Progenitor cell of endocrine pancreas (in vitro differentiated cells): ENCODE measurements at regions not wholly inside any gene's neighbourhood (a gene's known extent, or its start where the extent isn't known, plus 50 kb on each side); places are given as distances from the start of the nearest gene placed in this dataset.

Source experiments
- DNase-seq: peaks from one replicate; pipeline ENCODE4 v3.0.0; 2021; ENCODE audit warnings: low spot score; ENCODE audit not compliant: unreplicated experiment
- H3K27ac Mint-ChIP-seq: 2 replicates; pipeline ENCODE4 v1.8.0; 2021; ENCODE audit warnings: mild to moderate bottlenecking, moderate library complexity, mixed read lengths
- H3K27me3 Mint-ChIP-seq: 2 replicates; pipeline ENCODE4 v1.8.0; 2021; ENCODE audit warnings: mixed read lengths
- H3K36me3 Mint-ChIP-seq: 2 replicates; pipeline ENCODE4 v1.8.0; 2022; ENCODE audit warnings: mixed read lengths; ENCODE audit not compliant: insufficient read depth
- H3K4me1 Mint-ChIP-seq: 2 replicates; pipeline ENCODE4 v1.8.0; 2021; ENCODE audit warnings: low read depth, mixed read lengths
- H3K4me3 Mint-ChIP-seq: 2 replicates; pipeline ENCODE4 v1.8.0; 2021; ENCODE audit warnings: low read depth, mild to moderate bottlenecking, moderate library complexity, mixed read lengths
- H3K9me3 Mint-ChIP-seq: 2 replicates; pipeline ENCODE4 v1.8.0; 2021; ENCODE audit warnings: low read depth, mixed read lengths
- CTCF ChIP-seq: fragments of 200-600 bp; sonication (generic); IDR thresholded peaks from one replicate; pipeline ENCODE4 v1.5.0; 2021; ENCODE audit warnings: antibody characterized with exemption, mild to moderate bottlenecking; ENCODE audit not compliant: unreplicated experiment

GRCh38 chr6:109295774-109296156, 86.5 kb downstream of the CD164 start:
- no peak for TF ChIP-seq CTCF
- H3K36me3 Mint-ChIP-seq = no peaks in the 10 kb centered on the region
- H3K4me3 Mint-ChIP-seq = no peak overlapping the region
- peaks cover 8% of the 10 kb centered on the region for H3K27me3 Mint-ChIP-seq
- peak overlapping the region; percentile 65 for H3K27ac Mint-ChIP-seq
- H3K9me3 Mint-ChIP-seq = no peaks in the 10 kb centered on the region
- no peak for DNase-seq
- peaks cover 39% of the 10 kb centered on the region for H3K4me1 Mint-ChIP-seq

- H3K27me3 Mint-ChIP-seq = peaks cover 8% of the 10 kb centered on the region
- H3K4me3 Mint-ChIP-seq = no peak overlapping the region
- H3K36me3 Mint-ChIP-seq = no peaks in the 10 kb centered on the region
- DNase-seq = no peak
- no peak for TF ChIP-seq CTCF
- H3K4me1 Mint-ChIP-seq = peaks cover 35% of the 10 kb centered on the region
- peak overlapping the region; percentile 65 for H3K27ac Mint-ChIP-seq
- H3K9me3 Mint-ChIP-seq = no peaks in the 10 kb centered on the region
Observed at GRCh38 chr6:109295109-109295773, 87.0 kb downstream of the CD164 start.

- no peaks in the 10 kb centered on the region for H3K36me3 Mint-ChIP-seq
- H3K9me3 Mint-ChIP-seq = no peaks in the 10 kb centered on the region
- peaks cover 7% of the 10 kb centered on the region for H3K27me3 Mint-ChIP-seq
- no peak overlapping the region for H3K4me3 Mint-ChIP-seq
- no peak for TF ChIP-seq CTCF
- peaks cover 33% of the 10 kb centered on the region for H3K4me1 Mint-ChIP-seq
- DNase-seq = no peak
- no peak overlapping the region for H3K27ac Mint-ChIP-seq
Observed at GRCh38 chr6:109292983-109293586, 89.2 kb downstream of the CD164 start.

GRCh38 chr6:109292420-109292819, 89.8 kb downstream of the CD164 start:
- no peaks in the 10 kb centered on the region for H3K9me3 Mint-ChIP-seq
- no peak overlapping the region for H3K27ac Mint-ChIP-seq
- H3K4me3 Mint-ChIP-seq = no peak overlapping the region
- no peak for DNase-seq
- no peaks in the 10 kb centered on the region for H3K36me3 Mint-ChIP-seq
- peaks cover 7% of the 10 kb centered on the region for H3K27me3 Mint-ChIP-seq
- TF ChIP-seq CTCF = no peak
- peaks cover 28% of the 10 kb centered on the region for H3K4me1 Mint-ChIP-seq

- no peak overlapping the region for H3K4me3 Mint-ChIP-seq
- no peaks in the 10 kb centered on the region for H3K36me3 Mint-ChIP-seq
- peaks cover 7% of the 10 kb centered on the region for H3K27me3 Mint-ChIP-seq
- H3K4me1 Mint-ChIP-seq = peaks cover 26% of the 10 kb centered on the region
- no peak for TF ChIP-seq CTCF
- no peak overlapping the region for H3K27ac Mint-ChIP-seq
- H3K9me3 Mint-ChIP-seq = no peaks in the 10 kb centered on the region
- DNase-seq = no peak
Observed at GRCh38 chr6:109291902-109292301, 90.4 kb downstream of the CD164 start.
